ENCODE measurements at regions not wholly inside any gene's neighbourhood (a gene's known extent, or its start where the extent isn't known, plus 50 kb on each side); places are given as distances from the start of the nearest gene placed in this dataset.

DNA sequence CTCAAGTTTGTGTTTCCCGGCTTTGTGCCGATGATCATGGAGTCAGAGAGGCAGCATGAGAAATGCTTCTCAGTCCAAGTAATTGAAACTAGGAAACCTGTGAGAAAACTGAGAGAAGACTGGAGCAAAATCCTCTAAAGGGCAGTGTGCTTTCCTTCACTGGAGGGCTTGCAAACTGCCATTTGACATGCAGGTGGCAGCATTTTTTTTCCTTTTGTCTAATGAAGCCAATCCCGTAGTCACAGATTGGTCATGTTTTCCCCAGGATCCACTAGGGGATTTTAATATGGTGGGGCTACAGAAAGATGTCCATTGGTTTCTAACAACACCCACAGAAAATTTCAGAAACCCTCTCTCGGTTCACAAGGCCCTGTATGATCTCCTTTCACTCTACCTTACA lies 117.4 kb upstream of the NUDT10 start:
- TF ChIP-seq CTCF (IDR thresholded peaks at IDR 0.05; ENCODE audit: insufficient read depth, low read length, poor library complexity, severe bottlenecking) (no peak), EZH2phosphoT487 (conservative IDR thresholded peaks at IDR 0.05; ENCODE audit: low read length) (no peak)

Measured in SU-DHL-6 (cell line).